ENCODE measurements at regions not wholly inside any gene's neighbourhood (a gene's known extent, or its start where the extent isn't known, plus 50 kb on each side); places are given as distances from the start of the nearest gene placed in this dataset.

- TF ChIP-seq CTCF (conservative IDR thresholded peaks at IDR 0.05; ENCODE audit: low read depth in 2 of 2) = no peak
- no peak for TF ChIP-seq STAT1 (IDR thresholded peaks at IDR 0.05; ENCODE audit: unreplicated experiment)
- TF ChIP-seq REST (IDR thresholded peaks at IDR 0.05; ENCODE audit: unreplicated experiment) = no peak
- no peak for TF ChIP-seq POLR2AphosphoS5 (IDR thresholded peaks at IDR 0.05; ENCODE audit: low read depth)
- TF ChIP-seq JUNB (IDR thresholded peaks at IDR 0.05; ENCODE audit: unreplicated experiment) = no peak
These were observed 295.1 kb upstream of the TNP1 start (continued) for GRCh38 chr2:217154923-217155322.

- no peaks in the 10 kb centered on the region for H3K79me2 ChIP-seq (replicated peaks; ENCODE audit: insufficient read depth)
- H3K4me1 ChIP-seq (ENCODE audit: insufficient read depth) = no peaks in the 10 kb centered on the region
- Mint-ChIP-seq H3K4me3 (no peak overlapping the region), H3K27ac (no peak overlapping the region), H3K9me3 (no peaks in the 10 kb centered on the region; the same call in 2 of the 3 replicates), H3K4me1 (no peaks in the 10 kb centered on the region), H3K36me3 (ENCODE audit: low read depth) (no peaks in the 10 kb centered on the region), H3K27me3 (ENCODE audit: insufficient read depth, low read depth, poor library complexity) (peaks cover 2% of the 10 kb centered on the region)
- no peak for DNase-seq (ENCODE audit: low spot score)
- no peaks in the 10 kb centered on the region for H4K20me1 ChIP-seq (replicated peaks; ENCODE audit: insufficient read depth)
- H2AFZ ChIP-seq = no peak overlapping the region
- H3K27ac ChIP-seq (ENCODE audit: low read depth) = no peak overlapping the region
- H3K4me2 ChIP-seq = no peak overlapping the region
- ATAC-seq = no peak
- no peaks in the 10 kb centered on the region for H3F3A ChIP-seq (replicated peaks; ENCODE audit: low read depth)
- no peaks in the 10 kb centered on the region for H3K36me3 ChIP-seq (ENCODE audit: insufficient read depth)
- no peaks in the 10 kb centered on the region for H3K9me2 ChIP-seq (ENCODE audit: insufficient read depth)
- no peak overlapping the region for H3K4me3 ChIP-seq
- H3K27me3 ChIP-seq (ENCODE audit: insufficient read depth) = no peaks in the 10 kb centered on the region
- TF ChIP-seq ZNF462 (CRISPR knock-in tag; IDR thresholded peaks at IDR 0.05) = no peak
- no peak for TF ChIP-seq EZH2 (IDR thresholded peaks at IDR 0.05; ENCODE audit: low read depth, unreplicated experiment)
- TF ChIP-seq CREB1 (CRISPR knock-in tag; IDR thresholded peaks at IDR 0.05; ENCODE audit: low read depth) = no peak
- no peak for TF ChIP-seq ZNF331 (CRISPR knock-in tag; IDR thresholded peaks at IDR 0.05; ENCODE audit: low read depth)
- TF ChIP-seq STAT1 (IDR thresholded peaks at IDR 0.05; ENCODE audit: unreplicated experiment) = no peak
- TF ChIP-seq ZNF114 (CRISPR knock-in tag; IDR thresholded peaks at IDR 0.05) = no peak
- no peak for TF ChIP-seq CTCF (conservative IDR thresholded peaks at IDR 0.05; ENCODE audit: low read depth in 2 of 2)
- no peak for TF ChIP-seq NANOG (IDR thresholded peaks at IDR 0.05; ENCODE audit: borderline replicate concordance)
- no peak for TF ChIP-seq JUNB (IDR thresholded peaks at IDR 0.05; ENCODE audit: unreplicated experiment)
These were observed 293.6 kb upstream of the TNP1 start for GRCh38 chr2:217153510-217153909.
